Hepatocyte (in vitro differentiated cells): ENCODE measurements at regions not wholly inside any gene's neighbourhood (a gene's known extent, or its start where the extent isn't known, plus 50 kb on each side); places are given as distances from the start of the nearest gene placed in this dataset.

Source experiments
- DNase-seq: peaks from one replicate; pipeline ENCODE4 v3.0.0-alpha.2; 2016; ENCODE audit warnings: low spot score
- H2AFZ ChIP-seq: fragments of 200-600 bp; sonication (generic); 2 replicates; pipeline ENCODE4 v1.6.0; 2016; ENCODE audit warnings: antibody characterized with exemption, mild to moderate bottlenecking
- H3K27ac ChIP-seq: fragments of 200-600 bp; sonication (generic); 2 replicates; pipeline ENCODE4 v1.5.1; 2016; ENCODE audit warnings: mild to moderate bottlenecking
- H3K27me3 ChIP-seq: fragments of 200-600 bp; sonication (generic); 2 replicates; pipeline ENCODE4 v1.6.1; 2016
- H3K36me3 ChIP-seq: fragments of 200-600 bp; sonication (generic); replicated peaks from 2 replicates; pipeline ENCODE4 v1.5.1; 2016; ENCODE audit warnings: low read depth; ENCODE audit not compliant: insufficient read depth
- H3K4me1 ChIP-seq: fragments of 200-600 bp; sonication (generic); 2 replicates; pipeline ENCODE4 v1.5.1; 2016; ENCODE audit warnings: mild to moderate bottlenecking, moderate library complexity; ENCODE audit not compliant: insufficient read depth
- H3K4me2 ChIP-seq: fragments of 200-600 bp; sonication (generic); 2 replicates; pipeline ENCODE4 v1.6.0; 2016
- H3K4me3 ChIP-seq: fragments of 200-600 bp; sonication (generic); 2 replicates; pipeline ENCODE4 v1.5.1; 2016; ENCODE audit warnings: mild to moderate bottlenecking
- H3K79me2 ChIP-seq: fragments of 200-600 bp; sonication (generic); 2 replicates; pipeline ENCODE4 v1.6.0; 2017; ENCODE audit warnings: mild to moderate bottlenecking
- H3K9me2 ChIP-seq: fragments of 200-600 bp; sonication (generic); replicated peaks from 2 replicates; pipeline ENCODE4 v1.6.0; 2017; ENCODE audit warnings: mild to moderate bottlenecking; ENCODE audit not compliant: insufficient read depth
- H3K9me3 ChIP-seq: fragments of 200-600 bp; sonication (generic); 2 replicates; pipeline ENCODE4 v1.5.1; 2016; ENCODE audit warnings: low read depth, mild to moderate bottlenecking
- H4K20me1 ChIP-seq: fragments of 200-600 bp; sonication (generic); 2 replicates; pipeline ENCODE4 v1.6.0; 2016; ENCODE audit warnings: mild to moderate bottlenecking; ENCODE audit not compliant: insufficient read depth, poor library complexity, severe bottlenecking
- CTCF ChIP-seq: fragments of 200-600 bp; sonication (generic); IDR thresholded peaks from 2 replicates; pipeline ENCODE4 v1.5.1; 2016; ENCODE audit warnings: antibody characterized with exemption, mild to moderate bottlenecking; ENCODE audit not compliant: poor library complexity
- EZH2 ChIP-seq: fragments of 200-600 bp; sonication (generic); IDR thresholded peaks from 2 replicates; pipeline ENCODE4 v1.6.1; 2016; ENCODE audit warnings: antibody characterized with exemption, mild to moderate bottlenecking, borderline replicate concordance
- EZH2phosphoT487 ChIP-seq: fragments of 200-600 bp; sonication (generic); IDR thresholded peaks from one replicate; pipeline ENCODE4 v1.6.1; 2018; ENCODE audit warnings: antibody characterized with exemption, mild to moderate bottlenecking, low read depth, moderate library complexity; ENCODE audit not compliant: unreplicated experiment, severe bottlenecking
- WGBS: methylation state at CpG from one replicate; pipeline ENCODE4 v1.1.6; 2016; ENCODE audit warnings: low lambda C conversion rate; ENCODE audit errors: missing lambda C conversion rate; 5-methylcytosine and 5-hydroxymethylcytosine counted together

- DNase-seq, result no peak
- Histone ChIP-seq H3K36me3 (no peaks in the 10 kb centered on the region), H3K27ac (no peak overlapping the region), H3K4me2 (no peak overlapping the region), H3K27me3 (peaks cover 6% of the 10 kb centered on the region), H4K20me1 (no peaks in the 10 kb centered on the region), H3K4me3 (no peak overlapping the region), H3K4me1 (no peaks in the 10 kb centered on the region), H3K9me3 (peaks cover 6% of the 10 kb centered on the region), H2AFZ (no peak overlapping the region), H3K79me2 (no peaks in the 10 kb centered on the region), H3K9me2 (no peaks in the 10 kb centered on the region)
- 75% methylated on average over 4 of the region's 4 CpGs for WGBS
- no peak for TF ChIP-seq EZH2
- TF ChIP-seq CTCF, result no peak
- no peak for TF ChIP-seq EZH2phosphoT487
These were observed 70.8 kb downstream of the YTHDF1 start for GRCh38 chr20:63145156-63145555.

- WGBS, result 92% methylated on average over 9 of the region's 9 CpGs
- peaks cover 11% of the 10 kb centered on the region for H3K27me3 ChIP-seq
- no peaks in the 10 kb centered on the region for H4K20me1 ChIP-seq
- H3K4me1 ChIP-seq, result no peaks in the 10 kb centered on the region
- no peaks in the 10 kb centered on the region for H3K9me2 ChIP-seq
- no peaks in the 10 kb centered on the region for H3K36me3 ChIP-seq
- peaks cover 4% of the 10 kb centered on the region for H3K9me3 ChIP-seq
- H3K4me3 ChIP-seq, result no peak overlapping the region
- TF ChIP-seq EZH2, result no peak
- no peak for TF ChIP-seq EZH2phosphoT487
- TF ChIP-seq CTCF, result no peak
- H3K27ac ChIP-seq, result no peak overlapping the region
- no peak overlapping the region for H3K4me2 ChIP-seq
- no peak overlapping the region for H2AFZ ChIP-seq
- H3K79me2 ChIP-seq, result no peaks in the 10 kb centered on the region
- no peak for DNase-seq
These were observed 73.0 kb downstream of the YTHDF1 start for GRCh38 chr20:63142933-63143332.

- Histone ChIP-seq H3K4me2 (no peak overlapping the region), H3K4me3 (no peak overlapping the region), H3K27ac (no peak overlapping the region), H3K79me2 (no peaks in the 10 kb centered on the region), H3K9me2 (no peaks in the 10 kb centered on the region), H2AFZ (no peak overlapping the region), H3K36me3 (no peaks in the 10 kb centered on the region), H3K27me3 (peaks cover 11% of the 10 kb centered on the region), H3K9me3 (no peaks in the 10 kb centered on the region), H4K20me1 (no peaks in the 10 kb centered on the region), H3K4me1 (no peaks in the 10 kb centered on the region)
- 93% methylated on average over 12 of the region's 12 CpGs for WGBS
- no peak for DNase-seq
- no peak for TF ChIP-seq EZH2
- no peak for TF ChIP-seq CTCF
- TF ChIP-seq EZH2phosphoT487, result no peak
These were observed 74.4 kb downstream of the YTHDF1 start for GRCh38 chr20:63141531-63141930.
